ENCODE measurements at regions not wholly inside any gene's neighbourhood (a gene's known extent, or its start where the extent isn't known, plus 50 kb on each side); places are given as distances from the start of the nearest gene placed in this dataset.

GRCh38 chr2:234334756-234335155, 162.1 kb downstream of the ARL4C start:
- DNase-seq (ENCODE audit: low read depth) = no peak
- H3K4me3 ChIP-seq (ENCODE audit: low read length) = no peak overlapping the region

GRCh38 chr2:234334151-234334550, 162.7 kb downstream of the ARL4C start:
- Histone ChIP-seq H3K4me1 (ENCODE audit: control insufficient read depth, insufficient read depth, low read length) (peaks cover 13% of the 10 kb centered on the region), H3K9me3 (ENCODE audit: control insufficient read depth, low read length) (peaks cover 4% of the 10 kb centered on the region), H3K4me3 (ENCODE audit: low read length) (no peak overlapping the region), H3K9ac (ENCODE audit: low read length) (no peak overlapping the region), H3K27me3 (replicated peaks; ENCODE audit: control insufficient read depth, insufficient read depth, low read length) (peaks cover 13% of the 10 kb centered on the region), H3K36me3 (ENCODE audit: control insufficient read depth, insufficient read depth, low read length, severe bottlenecking) (no peaks in the 10 kb centered on the region)
- DNase-seq (ENCODE audit: low read depth) = no peak

More at GRCh38 chr2:234334756-234335155, 162.1 kb downstream of the ARL4C start:
- Histone ChIP-seq H3K9ac (ENCODE audit: low read length) (no peak overlapping the region), H3K4me1 (ENCODE audit: control insufficient read depth, insufficient read depth, low read length) (peaks cover 13% of the 10 kb centered on the region), H3K27me3 (replicated peaks; ENCODE audit: control insufficient read depth, insufficient read depth, low read length) (peaks cover 13% of the 10 kb centered on the region), H3K9me3 (ENCODE audit: control insufficient read depth, low read length) (peaks cover 4% of the 10 kb centered on the region), H3K36me3 (ENCODE audit: control insufficient read depth, insufficient read depth, low read length, severe bottlenecking) (no peaks in the 10 kb centered on the region)

GRCh38 chr2:234333168-234334130, 163.4 kb downstream of the ARL4C start:
- DNase-seq (ENCODE audit: low read depth) = no peak
- Histone ChIP-seq H3K9me3 (ENCODE audit: control insufficient read depth, low read length) (no peaks in the 10 kb centered on the region), H3K4me1 (ENCODE audit: control insufficient read depth, insufficient read depth, low read length) (peaks cover 13% of the 10 kb centered on the region), H3K4me3 (ENCODE audit: low read length) (no peak overlapping the region), H3K27me3 (replicated peaks; ENCODE audit: control insufficient read depth, insufficient read depth, low read length) (peaks cover 13% of the 10 kb centered on the region), H3K9ac (ENCODE audit: low read length) (no peak overlapping the region), H3K36me3 (ENCODE audit: control insufficient read depth, insufficient read depth, low read length, severe bottlenecking) (no peaks in the 10 kb centered on the region)

- Histone ChIP-seq H3K4me1 (ENCODE audit: control insufficient read depth, insufficient read depth, low read length) (peaks cover 13% of the 10 kb centered on the region), H3K4me3 (ENCODE audit: low read length) (no peak overlapping the region), H3K9ac (ENCODE audit: low read length) (no peak overlapping the region), H3K36me3 (ENCODE audit: control insufficient read depth, insufficient read depth, low read length, severe bottlenecking) (no peaks in the 10 kb centered on the region), H3K27me3 (replicated peaks; ENCODE audit: control insufficient read depth, insufficient read depth, low read length) (peaks cover 13% of the 10 kb centered on the region), H3K9me3 (ENCODE audit: control insufficient read depth, low read length) (no peaks in the 10 kb centered on the region)
- DNase-seq (ENCODE audit: low read depth) = no peak
Measured at GRCh38 chr2:234331966-234332365, 164.9 kb downstream of the ARL4C start.

- Histone ChIP-seq H3K4me3 (ENCODE audit: low read length) (no peak overlapping the region), H3K9me3 (ENCODE audit: control insufficient read depth, low read length) (no peaks in the 10 kb centered on the region), H3K9ac (ENCODE audit: low read length) (no peak overlapping the region), H3K36me3 (ENCODE audit: control insufficient read depth, insufficient read depth, low read length, severe bottlenecking) (no peaks in the 10 kb centered on the region), H3K4me1 (ENCODE audit: control insufficient read depth, insufficient read depth, low read length) (peaks cover 13% of the 10 kb centered on the region), H3K27me3 (replicated peaks; ENCODE audit: control insufficient read depth, insufficient read depth, low read length) (peaks cover 13% of the 10 kb centered on the region)
- no peak for DNase-seq (ENCODE audit: low read depth)
Measured at GRCh38 chr2:234331566-234331965, 165.3 kb downstream of the ARL4C start.

- Histone ChIP-seq H3K9ac (ENCODE audit: low read length) (no peak overlapping the region), H3K4me1 (ENCODE audit: control insufficient read depth, insufficient read depth, low read length) (peaks cover 8% of the 10 kb centered on the region), H3K9me3 (ENCODE audit: control insufficient read depth, low read length) (no peaks in the 10 kb centered on the region), H3K27me3 (replicated peaks; ENCODE audit: control insufficient read depth, insufficient read depth, low read length) (peaks cover 13% of the 10 kb centered on the region), H3K4me3 (ENCODE audit: low read length) (no peak overlapping the region), H3K36me3 (ENCODE audit: control insufficient read depth, insufficient read depth, low read length, severe bottlenecking) (no peaks in the 10 kb centered on the region)
- DNase-seq (ENCODE audit: low read depth) = no peak
Measured at GRCh38 chr2:234330902-234331301, 166.0 kb downstream of the ARL4C start.

- no peak overlapping the region for H3K9ac ChIP-seq (ENCODE audit: low read length)
- peaks cover 3% of the 10 kb centered on the region for H3K4me1 ChIP-seq (ENCODE audit: control insufficient read depth, insufficient read depth, low read length)
- peaks cover 13% of the 10 kb centered on the region for H3K27me3 ChIP-seq (replicated peaks; ENCODE audit: control insufficient read depth, insufficient read depth, low read length)
- no peak overlapping the region for H3K4me3 ChIP-seq (ENCODE audit: low read length)
- no peaks in the 10 kb centered on the region for H3K9me3 ChIP-seq (ENCODE audit: control insufficient read depth, low read length)
- DNase-seq (ENCODE audit: low read depth) = no peak
- H3K36me3 ChIP-seq (ENCODE audit: control insufficient read depth, insufficient read depth, low read length, severe bottlenecking) = no peaks in the 10 kb centered on the region
Measured at GRCh38 chr2:234329202-234329960, 167.5 kb downstream of the ARL4C start.

GRCh38 chr2:234328444-234328990, 168.4 kb downstream of the ARL4C start:
- no peak overlapping the region for H3K4me3 ChIP-seq (ENCODE audit: low read length)
- no peak overlapping the region for H3K9ac ChIP-seq (ENCODE audit: low read length)
- H3K9me3 ChIP-seq (ENCODE audit: control insufficient read depth, low read length) = no peaks in the 10 kb centered on the region
- DNase-seq (ENCODE audit: low read depth) = no peak
- peaks cover 4% of the 10 kb centered on the region for H3K4me1 ChIP-seq (ENCODE audit: control insufficient read depth, insufficient read depth, low read length)
- peaks cover 13% of the 10 kb centered on the region for H3K27me3 ChIP-seq (replicated peaks; ENCODE audit: control insufficient read depth, insufficient read depth, low read length)
- H3K36me3 ChIP-seq (ENCODE audit: control insufficient read depth, insufficient read depth, low read length, severe bottlenecking) = no peaks in the 10 kb centered on the region

- Histone ChIP-seq H3K4me3 (ENCODE audit: low read length) (no peak overlapping the region), H3K27me3 (replicated peaks; ENCODE audit: control insufficient read depth, insufficient read depth, low read length) (peaks cover 3% of the 10 kb centered on the region), H3K4me1 (ENCODE audit: control insufficient read depth, insufficient read depth, low read length) (peaks cover 4% of the 10 kb centered on the region), H3K36me3 (ENCODE audit: control insufficient read depth, insufficient read depth, low read length, severe bottlenecking) (no peaks in the 10 kb centered on the region), H3K9ac (ENCODE audit: low read length) (no peak overlapping the region), H3K9me3 (ENCODE audit: control insufficient read depth, low read length) (no peaks in the 10 kb centered on the region)
- no peak for DNase-seq (ENCODE audit: low read depth)
Measured at GRCh38 chr2:234326694-234327093, 170.2 kb downstream of the ARL4C start.

GRCh38 chr2:234324116-234324515, 172.8 kb downstream of the ARL4C start:
- Histone ChIP-seq H3K27me3 (replicated peaks; ENCODE audit: control insufficient read depth, insufficient read depth, low read length) (no peaks in the 10 kb centered on the region), H3K4me3 (ENCODE audit: low read length) (no peak overlapping the region), H3K9ac (ENCODE audit: low read length) (no peak overlapping the region), H3K4me1 (ENCODE audit: control insufficient read depth, insufficient read depth, low read length) (peaks cover 4% of the 10 kb centered on the region), H3K9me3 (ENCODE audit: control insufficient read depth, low read length) (no peaks in the 10 kb centered on the region), H3K36me3 (ENCODE audit: control insufficient read depth, insufficient read depth, low read length, severe bottlenecking) (no peaks in the 10 kb centered on the region)
- no peak for DNase-seq (ENCODE audit: low read depth)
